MM.1S (cell line): ENCODE measurements at regions not wholly inside any gene's neighbourhood (a gene's known extent, or its start where the extent isn't known, plus 50 kb on each side); places are given as distances from the start of the nearest gene placed in this dataset.

Source experiments
- EZH2 ChIP-seq: fragments of 300-600 bp; sonication (generic); optimal IDR thresholded peaks from 2 replicates; pipeline ENCODE3; 2017; ENCODE audit warnings: low read depth, mild to moderate bottlenecking, antibody characterized with exemption, low read length, mixed read lengths
- TF ChIP-seq, protein P1 (sequence below): fragments of 300-600 bp; sonication (generic); IDR thresholded peaks from 2 replicates; pipeline ENCODE4 v1.5.1; 2016; ENCODE audit warnings: antibody characterized with exemption, low read length, mixed read lengths

DNA sequence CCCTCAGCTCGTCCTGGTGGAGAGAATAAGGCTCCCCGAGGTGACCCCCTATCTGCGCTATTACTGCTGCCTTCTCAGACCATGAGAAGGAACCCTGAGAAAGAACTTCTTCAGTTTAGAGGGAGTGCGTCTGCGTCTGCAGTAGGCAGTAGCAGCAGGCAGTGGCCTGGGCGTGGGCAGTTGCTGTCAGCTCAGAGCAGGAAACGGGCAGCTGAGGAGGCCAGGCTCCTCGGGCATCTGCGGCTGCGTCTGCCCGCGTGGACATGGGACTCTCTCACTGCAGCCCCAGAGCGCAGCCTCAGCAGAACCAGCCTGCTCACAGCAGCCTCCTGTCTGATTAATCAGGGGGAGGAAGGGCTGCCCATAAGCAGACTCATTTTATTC lies 49.8 kb upstream of the FCN1 start:
- TF ChIP-seq, protein P1, sequence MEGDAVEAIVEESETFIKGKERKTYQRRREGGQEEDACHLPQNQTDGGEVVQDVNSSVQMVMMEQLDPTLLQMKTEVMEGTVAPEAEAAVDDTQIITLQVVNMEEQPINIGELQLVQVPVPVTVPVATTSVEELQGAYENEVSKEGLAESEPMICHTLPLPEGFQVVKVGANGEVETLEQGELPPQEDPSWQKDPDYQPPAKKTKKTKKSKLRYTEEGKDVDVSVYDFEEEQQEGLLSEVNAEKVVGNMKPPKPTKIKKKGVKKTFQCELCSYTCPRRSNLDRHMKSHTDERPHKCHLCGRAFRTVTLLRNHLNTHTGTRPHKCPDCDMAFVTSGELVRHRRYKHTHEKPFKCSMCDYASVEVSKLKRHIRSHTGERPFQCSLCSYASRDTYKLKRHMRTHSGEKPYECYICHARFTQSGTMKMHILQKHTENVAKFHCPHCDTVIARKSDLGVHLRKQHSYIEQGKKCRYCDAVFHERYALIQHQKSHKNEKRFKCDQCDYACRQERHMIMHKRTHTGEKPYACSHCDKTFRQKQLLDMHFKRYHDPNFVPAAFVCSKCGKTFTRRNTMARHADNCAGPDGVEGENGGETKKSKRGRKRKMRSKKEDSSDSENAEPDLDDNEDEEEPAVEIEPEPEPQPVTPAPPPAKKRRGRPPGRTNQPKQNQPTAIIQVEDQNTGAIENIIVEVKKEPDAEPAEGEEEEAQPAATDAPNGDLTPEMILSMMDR = no peak
- TF ChIP-seq EZH2 = no peak
